ENCODE measurements at regions not wholly inside any gene's neighbourhood (a gene's known extent, or its start where the extent isn't known, plus 50 kb on each side); places are given as distances from the start of the nearest gene placed in this dataset.

GRCh38 chr7:47143339-47143738, 438.6 kb downstream of the TNS3 start:
- H3K9me3 ChIP-seq (replicated peaks in 1 of 3), result no peaks in the 10 kb centered on the region
- H3K27me3 ChIP-seq, result no peaks in the 10 kb centered on the region
- no peak overlapping the region for H3K4me3 ChIP-seq
- H3K27ac ChIP-seq, result no peak overlapping the region
- TF ChIP-seq POLR2A (IDR thresholded peaks at IDR 0.05), result no peak
- TF ChIP-seq, protein P1, sequence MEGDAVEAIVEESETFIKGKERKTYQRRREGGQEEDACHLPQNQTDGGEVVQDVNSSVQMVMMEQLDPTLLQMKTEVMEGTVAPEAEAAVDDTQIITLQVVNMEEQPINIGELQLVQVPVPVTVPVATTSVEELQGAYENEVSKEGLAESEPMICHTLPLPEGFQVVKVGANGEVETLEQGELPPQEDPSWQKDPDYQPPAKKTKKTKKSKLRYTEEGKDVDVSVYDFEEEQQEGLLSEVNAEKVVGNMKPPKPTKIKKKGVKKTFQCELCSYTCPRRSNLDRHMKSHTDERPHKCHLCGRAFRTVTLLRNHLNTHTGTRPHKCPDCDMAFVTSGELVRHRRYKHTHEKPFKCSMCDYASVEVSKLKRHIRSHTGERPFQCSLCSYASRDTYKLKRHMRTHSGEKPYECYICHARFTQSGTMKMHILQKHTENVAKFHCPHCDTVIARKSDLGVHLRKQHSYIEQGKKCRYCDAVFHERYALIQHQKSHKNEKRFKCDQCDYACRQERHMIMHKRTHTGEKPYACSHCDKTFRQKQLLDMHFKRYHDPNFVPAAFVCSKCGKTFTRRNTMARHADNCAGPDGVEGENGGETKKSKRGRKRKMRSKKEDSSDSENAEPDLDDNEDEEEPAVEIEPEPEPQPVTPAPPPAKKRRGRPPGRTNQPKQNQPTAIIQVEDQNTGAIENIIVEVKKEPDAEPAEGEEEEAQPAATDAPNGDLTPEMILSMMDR (IDR thresholded peaks at IDR 0.05), result no peak
- H3K4me1 ChIP-seq (replicated peaks in 1 of 2), result no peaks in the 10 kb centered on the region
- 74 to 95% (median 89%) methylated on average over 1 of the region's 1 CpG for WGBS, 4 donors
- no peaks in the 10 kb centered on the region for H3K36me3 ChIP-seq (replicated peaks in 1 of 2)
- intact Hi-C loops (cut with DNase I), result no loop called here
- no peak for DNase-seq

- TF ChIP-seq, protein P1 (IDR thresholded peaks at IDR 0.05), result no peak
- TF ChIP-seq POLR2A (IDR thresholded peaks at IDR 0.05), result no peak
- no peak for DNase-seq
- H3K4me1 ChIP-seq (replicated peaks in 1 of 2), result no peaks in the 10 kb centered on the region
- H3K9me3 ChIP-seq (replicated peaks in 1 of 3), result no peaks in the 10 kb centered on the region
- H3K36me3 ChIP-seq (replicated peaks in 1 of 2), result no peaks in the 10 kb centered on the region
- intact Hi-C loops (cut with DNase I), result no loop called here
- no peak overlapping the region for H3K4me3 ChIP-seq
- no peaks in the 10 kb centered on the region for H3K27me3 ChIP-seq
- no peak overlapping the region for H3K27ac ChIP-seq
- WGBS, 4 donors, result 76 to 80% (median 76%) methylated on average over 1 of the region's 1 CpG
These were observed 439.1 kb downstream of the TNS3 start for GRCh38 chr7:47142867-47143175.

DNA sequence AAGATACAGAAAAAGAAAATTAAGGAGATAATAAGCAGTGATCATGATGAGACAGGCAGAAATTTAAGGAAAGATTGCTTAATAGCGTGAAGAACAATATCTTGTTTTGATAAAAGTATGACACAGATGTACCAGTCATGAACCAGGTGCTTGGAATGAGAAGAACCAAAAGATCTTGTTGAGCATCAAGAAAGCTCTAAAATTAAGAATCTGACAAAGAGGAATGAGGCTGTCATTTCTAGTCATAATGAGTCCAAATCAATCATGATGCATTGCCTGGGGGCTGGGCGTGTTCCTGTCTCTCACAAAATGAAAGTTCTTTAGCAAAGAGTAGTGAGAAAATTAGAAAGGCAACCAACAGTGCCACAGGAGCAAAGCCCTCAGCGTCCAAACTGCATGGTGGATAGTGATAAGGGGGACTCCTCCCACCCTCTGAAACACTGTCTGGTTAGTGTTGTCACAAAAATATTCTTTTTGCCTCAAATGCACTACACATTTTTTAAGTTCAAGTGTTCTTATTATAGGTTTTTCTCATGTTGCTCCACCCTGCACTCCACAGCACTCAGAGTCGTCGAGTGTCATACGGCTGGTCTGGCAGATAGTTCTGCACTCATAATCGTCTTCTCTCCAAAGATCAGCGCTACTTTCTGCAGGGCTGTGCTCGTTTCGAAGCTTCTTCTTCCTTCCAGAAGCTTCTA, 439.6 kb downstream of the TNS3 start:
- H3K9me3 ChIP-seq (replicated peaks in 1 of 3), result no peaks in the 10 kb centered on the region
- no peaks in the 10 kb centered on the region for H3K27me3 ChIP-seq
- no peaks in the 10 kb centered on the region for H3K4me1 ChIP-seq (replicated peaks in 1 of 2)
- no peak overlapping the region for H3K4me3 ChIP-seq
- no peak for DNase-seq
- TF ChIP-seq, protein P1 (IDR thresholded peaks at IDR 0.05), result no peak
- TF ChIP-seq POLR2A (IDR thresholded peaks at IDR 0.05), result no peak
- no peaks in the 10 kb centered on the region for H3K36me3 ChIP-seq (replicated peaks in 1 of 2)
- intact Hi-C loops (cut with DNase I), result no loop called here
- no peak overlapping the region for H3K27ac ChIP-seq
- WGBS, 4 donors, result 78 to 88% (median 83%) methylated on average over 10 of the region's 10 CpGs

DNA sequence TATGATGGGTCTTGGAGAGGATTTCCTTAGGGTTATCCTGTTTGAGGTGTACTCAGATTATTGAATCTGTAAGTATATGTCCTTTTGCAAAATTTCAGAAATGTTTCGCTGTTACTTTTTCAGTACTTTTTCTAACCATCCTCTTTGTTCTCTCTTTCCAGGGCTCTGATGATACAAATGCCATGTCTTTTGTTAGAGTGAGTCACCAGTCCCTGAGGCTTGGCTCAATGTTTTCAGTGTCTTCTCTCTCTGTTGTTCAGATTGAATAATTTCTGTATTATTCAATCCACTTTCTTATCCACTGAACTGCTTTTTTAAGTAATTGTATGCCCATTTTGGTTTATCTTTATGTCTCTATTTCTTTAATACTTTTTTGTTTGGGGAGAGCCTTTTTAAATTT, 449.4 kb downstream of the TNS3 start:
- H3K4me3 ChIP-seq, result no peak overlapping the region
- WGBS, 4 donors, result 86 to 100% (median 96%) methylated on average over 1 of the region's 1 CpG
- no peaks in the 10 kb centered on the region for H3K36me3 ChIP-seq (replicated peaks in 1 of 2)
- no peaks in the 10 kb centered on the region for H3K27me3 ChIP-seq
- no peak overlapping the region for H3K27ac ChIP-seq
- no peaks in the 10 kb centered on the region for H3K4me1 ChIP-seq (replicated peaks in 1 of 2)
- DNase-seq, result no peak
- TF ChIP-seq, protein P1 (IDR thresholded peaks at IDR 0.05), result no peak
- TF ChIP-seq POLR2A (IDR thresholded peaks at IDR 0.05), result no peak
- intact Hi-C loops (cut with DNase I), result no loop called here
- H3K9me3 ChIP-seq (replicated peaks in 1 of 3), result no peaks in the 10 kb centered on the region

All from adrenal gland (tissue), 9 donors.